SK-N-SH (cell line): ENCODE measurements at regions not wholly inside any gene's neighbourhood (a gene's known extent, or its start where the extent isn't known, plus 50 kb on each side); places are given as distances from the start of the nearest gene placed in this dataset.

ENCODE experiments used
- CHD2 ChIP-seq: fragments of 150-350 bp; IDR thresholded peaks from 2 replicates; pipeline ENCODE4 v1.6.1; 2018; ENCODE audit warnings: low read length; ENCODE audit not compliant: partially characterized antibody
- CTCF ChIP-seq: fragments of 200-600 bp; sonication (generic); IDR thresholded peaks from 2 replicates; pipeline ENCODE4 v1.6.1; 2017; ENCODE audit warnings: antibody characterized with exemption, mild to moderate bottlenecking, moderate library complexity
- EP300 ChIP-seq, 2 experiments: IDR thresholded peaks; 2 replicates each; pipeline versions ENCODE4 v1.4.0 to v1.6.1; 2012; ENCODE audit warnings: borderline replicate concordance in 1 of 2, low read depth in 1 of 2, low read length in 1 of 2
- GABPA ChIP-seq: IDR thresholded peaks from 2 replicates; pipeline ENCODE4 v1.4.0; 2012; ENCODE audit warnings: low read depth, mild to moderate bottlenecking
- GATA2 ChIP-seq: sonication (generic); formaldehyde crosslinking; IDR thresholded peaks from 2 replicates; pipeline ENCODE4 v1.5.0; 2020; ENCODE audit warnings: mild to moderate bottlenecking, missing genetic modification reagents
- PBX3 ChIP-seq: IDR thresholded peaks from 2 replicates; pipeline ENCODE4; 2012
- RCOR1 ChIP-seq: fragments of 150-350 bp; IDR thresholded peaks from 2 replicates; pipeline ENCODE4 v1.6.1; 2017; ENCODE audit warnings: antibody characterized with exemption, low read length
- REST ChIP-seq: IDR thresholded peaks from 2 replicates; pipeline ENCODE4 v1.6.1; 2012; ENCODE audit warnings: mild to moderate bottlenecking, low read depth, low read length, moderate library complexity
- SMC3 ChIP-seq: IDR thresholded peaks from 2 replicates; pipeline ENCODE4 v1.6.1; 2012; ENCODE audit warnings: low read depth, low read length, improper control_type of control experiment
- TF ChIP-seq, protein P1 (sequence below): IDR thresholded peaks from 2 replicates; pipeline ENCODE4 v1.4.0; 2012; ENCODE audit warnings: low read depth, borderline replicate concordance

DNA sequence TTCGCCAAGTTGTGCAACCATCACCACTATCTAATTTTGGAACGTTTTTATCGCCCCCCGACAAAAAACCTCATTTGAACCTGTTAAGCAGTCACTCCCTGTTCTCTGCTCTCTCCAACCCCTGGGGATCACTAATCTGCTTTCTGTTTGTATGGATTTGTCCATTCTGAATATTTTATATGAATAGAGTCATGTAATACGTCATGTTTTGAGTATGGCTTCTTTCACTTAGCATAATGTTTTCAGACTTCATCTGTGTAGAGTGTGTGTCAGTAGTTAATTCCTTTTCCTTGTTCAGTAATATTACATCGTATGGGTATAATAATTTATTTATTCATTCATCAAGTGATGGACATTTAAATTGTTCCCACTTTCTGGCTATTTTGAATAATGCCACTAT is 232.2 kb downstream of the SMARCA2 start:
- TF ChIP-seq, protein P1, sequence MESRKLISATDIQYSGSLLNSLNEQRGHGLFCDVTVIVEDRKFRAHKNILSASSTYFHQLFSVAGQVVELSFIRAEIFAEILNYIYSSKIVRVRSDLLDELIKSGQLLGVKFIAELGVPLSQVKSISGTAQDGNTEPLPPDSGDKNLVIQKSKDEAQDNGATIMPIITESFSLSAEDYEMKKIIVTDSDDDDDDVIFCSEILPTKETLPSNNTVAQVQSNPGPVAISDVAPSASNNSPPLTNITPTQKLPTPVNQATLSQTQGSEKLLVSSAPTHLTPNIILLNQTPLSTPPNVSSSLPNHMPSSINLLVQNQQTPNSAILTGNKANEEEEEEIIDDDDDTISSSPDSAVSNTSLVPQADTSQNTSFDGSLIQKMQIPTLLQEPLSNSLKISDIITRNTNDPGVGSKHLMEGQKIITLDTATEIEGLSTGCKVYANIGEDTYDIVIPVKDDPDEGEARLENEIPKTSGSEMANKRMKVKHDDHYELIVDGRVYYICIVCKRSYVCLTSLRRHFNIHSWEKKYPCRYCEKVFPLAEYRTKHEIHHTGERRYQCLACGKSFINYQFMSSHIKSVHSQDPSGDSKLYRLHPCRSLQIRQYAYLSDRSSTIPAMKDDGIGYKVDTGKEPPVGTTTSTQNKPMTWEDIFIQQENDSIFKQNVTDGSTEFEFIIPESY: no peak
- TF ChIP-seq SMC3 (no peak), EP300 (IDR thresholded peaks at IDR 0.05; ENCODE audit: borderline replicate concordance in 1 of 2, low read depth in 1 of 2, low read length in 1 of 2) (no peak), CTCF (no peak), REST (no peak), CHD2 (no peak), GABPA (no peak), RCOR1 (no peak), GATA2 (CRISPR knock-in tag) (no peak), PBX3 (no peak)
